Neural cell (in vitro differentiated cells): ENCODE measurements at regions not wholly inside any gene's neighbourhood (a gene's known extent, or its start where the extent isn't known, plus 50 kb on each side); places are given as distances from the start of the nearest gene placed in this dataset.

Source experiments
- EP300 ChIP-seq: fragments of 450-650 bp; conservative IDR thresholded peaks from 2 replicates; pipeline ENCODE4 v1.6.1; 2014; ENCODE audit warnings: antibody characterized with exemption, mild to moderate bottlenecking, moderate library complexity; ENCODE audit not compliant: poor library complexity, severe bottlenecking
- EZH2 ChIP-seq: fragments of 200-600, 300-800 bp; shearing (Covaris generic), sonication (generic); IDR thresholded peaks from 2 replicates; pipeline ENCODE4 v1.6.1; 2014; ENCODE audit warnings: antibody characterized with exemption, low read length, borderline replicate concordance, mild to moderate bottlenecking; ENCODE audit not compliant: insufficient read depth, poor library complexity, severe bottlenecking
- MXI1 ChIP-seq: fragments of 450-650 bp; conservative IDR thresholded peaks from 2 replicates; pipeline ENCODE4 v1.6.1; 2014; ENCODE audit warnings: antibody characterized with exemption, mild to moderate bottlenecking; ENCODE audit not compliant: poor library complexity, severe bottlenecking
- POLR2AphosphoS5 ChIP-seq: IDR thresholded peaks from 2 replicates; pipeline ENCODE4 v1.6.1; 2012
- RAD21 ChIP-seq: fragments of 450-650 bp; conservative IDR thresholded peaks from 2 replicates; pipeline ENCODE4 v1.6.1; 2014; ENCODE audit warnings: antibody characterized with exemption, mild to moderate bottlenecking, moderate library complexity
- SMC3 ChIP-seq: fragments of 450-650 bp; conservative IDR thresholded peaks from 2 replicates; pipeline ENCODE4 v1.6.1; 2014; ENCODE audit warnings: antibody characterized with exemption, mild to moderate bottlenecking, moderate library complexity; ENCODE audit not compliant: poor library complexity
- TAF1 ChIP-seq: IDR thresholded peaks from 2 replicates; pipeline ENCODE4 v1.6.1; 2012; ENCODE audit warnings: low read depth
- TF ChIP-seq, protein P1 (sequence below): fragments of 450-650 bp; IDR thresholded peaks from 2 replicates; pipeline ENCODE4 v1.5.1; 2014; ENCODE audit warnings: antibody characterized with exemption, mild to moderate bottlenecking, moderate library complexity; ENCODE audit not compliant: poor library complexity, severe bottlenecking
- TF ChIP-seq, protein P2 (sequence below): IDR thresholded peaks from 2 replicates; pipeline ENCODE4 v1.6.1; 2012; ENCODE audit warnings: borderline replicate concordance

DNA sequence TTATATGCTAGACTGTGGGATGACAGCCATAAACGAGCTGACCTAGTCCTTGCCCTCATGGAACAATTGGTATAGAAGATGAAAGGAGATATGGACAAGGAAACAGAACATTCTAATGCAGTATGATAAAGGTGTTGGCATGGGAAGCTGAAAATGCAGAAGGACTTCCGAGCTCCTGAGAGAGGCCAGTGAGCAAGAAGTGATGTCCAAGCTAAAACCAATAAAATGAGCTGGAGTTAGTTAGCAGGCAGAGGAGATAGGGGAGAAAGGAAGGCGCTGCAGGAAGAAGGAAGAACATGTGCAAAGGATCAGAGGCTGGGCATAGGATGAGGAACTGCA is 64.5 kb downstream of the BOD1L2 start:
- TF ChIP-seq MXI1 (no peak), EZH2 (no peak), TAF1 (no peak), POLR2AphosphoS5 (no peak), EP300 (no peak), SMC3 (no peak), RAD21 (no peak)
- TF ChIP-seq, protein P1, sequence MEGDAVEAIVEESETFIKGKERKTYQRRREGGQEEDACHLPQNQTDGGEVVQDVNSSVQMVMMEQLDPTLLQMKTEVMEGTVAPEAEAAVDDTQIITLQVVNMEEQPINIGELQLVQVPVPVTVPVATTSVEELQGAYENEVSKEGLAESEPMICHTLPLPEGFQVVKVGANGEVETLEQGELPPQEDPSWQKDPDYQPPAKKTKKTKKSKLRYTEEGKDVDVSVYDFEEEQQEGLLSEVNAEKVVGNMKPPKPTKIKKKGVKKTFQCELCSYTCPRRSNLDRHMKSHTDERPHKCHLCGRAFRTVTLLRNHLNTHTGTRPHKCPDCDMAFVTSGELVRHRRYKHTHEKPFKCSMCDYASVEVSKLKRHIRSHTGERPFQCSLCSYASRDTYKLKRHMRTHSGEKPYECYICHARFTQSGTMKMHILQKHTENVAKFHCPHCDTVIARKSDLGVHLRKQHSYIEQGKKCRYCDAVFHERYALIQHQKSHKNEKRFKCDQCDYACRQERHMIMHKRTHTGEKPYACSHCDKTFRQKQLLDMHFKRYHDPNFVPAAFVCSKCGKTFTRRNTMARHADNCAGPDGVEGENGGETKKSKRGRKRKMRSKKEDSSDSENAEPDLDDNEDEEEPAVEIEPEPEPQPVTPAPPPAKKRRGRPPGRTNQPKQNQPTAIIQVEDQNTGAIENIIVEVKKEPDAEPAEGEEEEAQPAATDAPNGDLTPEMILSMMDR = no peak
- TF ChIP-seq, protein P2, sequence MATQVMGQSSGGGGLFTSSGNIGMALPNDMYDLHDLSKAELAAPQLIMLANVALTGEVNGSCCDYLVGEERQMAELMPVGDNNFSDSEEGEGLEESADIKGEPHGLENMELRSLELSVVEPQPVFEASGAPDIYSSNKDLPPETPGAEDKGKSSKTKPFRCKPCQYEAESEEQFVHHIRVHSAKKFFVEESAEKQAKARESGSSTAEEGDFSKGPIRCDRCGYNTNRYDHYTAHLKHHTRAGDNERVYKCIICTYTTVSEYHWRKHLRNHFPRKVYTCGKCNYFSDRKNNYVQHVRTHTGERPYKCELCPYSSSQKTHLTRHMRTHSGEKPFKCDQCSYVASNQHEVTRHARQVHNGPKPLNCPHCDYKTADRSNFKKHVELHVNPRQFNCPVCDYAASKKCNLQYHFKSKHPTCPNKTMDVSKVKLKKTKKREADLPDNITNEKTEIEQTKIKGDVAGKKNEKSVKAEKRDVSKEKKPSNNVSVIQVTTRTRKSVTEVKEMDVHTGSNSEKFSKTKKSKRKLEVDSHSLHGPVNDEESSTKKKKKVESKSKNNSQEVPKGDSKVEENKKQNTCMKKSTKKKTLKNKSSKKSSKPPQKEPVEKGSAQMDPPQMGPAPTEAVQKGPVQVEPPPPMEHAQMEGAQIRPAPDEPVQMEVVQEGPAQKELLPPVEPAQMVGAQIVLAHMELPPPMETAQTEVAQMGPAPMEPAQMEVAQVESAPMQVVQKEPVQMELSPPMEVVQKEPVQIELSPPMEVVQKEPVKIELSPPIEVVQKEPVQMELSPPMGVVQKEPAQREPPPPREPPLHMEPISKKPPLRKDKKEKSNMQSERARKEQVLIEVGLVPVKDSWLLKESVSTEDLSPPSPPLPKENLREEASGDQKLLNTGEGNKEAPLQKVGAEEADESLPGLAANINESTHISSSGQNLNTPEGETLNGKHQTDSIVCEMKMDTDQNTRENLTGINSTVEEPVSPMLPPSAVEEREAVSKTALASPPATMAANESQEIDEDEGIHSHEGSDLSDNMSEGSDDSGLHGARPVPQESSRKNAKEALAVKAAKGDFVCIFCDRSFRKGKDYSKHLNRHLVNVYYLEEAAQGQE = no peak
